Retinal pigment epithelial cell (primary cell): ENCODE measurements at regions not wholly inside any gene's neighbourhood (a gene's known extent, or its start where the extent isn't known, plus 50 kb on each side); places are given as distances from the start of the nearest gene placed in this dataset.

Experiments used
- DNase-seq: peaks from one replicate; pipeline ENCODE4 v3.0.0-alpha.2; 2010; ENCODE audit warnings: low read depth
- H3K4me3 ChIP-seq: 2 replicates; pipeline ENCODE4 v1.5.1; 2011; ENCODE audit warnings: mild to moderate bottlenecking, low read length, control low read depth, moderate library complexity
- TF ChIP-seq, protein P1 (sequence below): conservative IDR thresholded peaks from 2 replicates; pipeline ENCODE4 v1.5.1; 2011; ENCODE audit warnings: low read depth, low read length, control low read depth, inconsistent platforms

DNA sequence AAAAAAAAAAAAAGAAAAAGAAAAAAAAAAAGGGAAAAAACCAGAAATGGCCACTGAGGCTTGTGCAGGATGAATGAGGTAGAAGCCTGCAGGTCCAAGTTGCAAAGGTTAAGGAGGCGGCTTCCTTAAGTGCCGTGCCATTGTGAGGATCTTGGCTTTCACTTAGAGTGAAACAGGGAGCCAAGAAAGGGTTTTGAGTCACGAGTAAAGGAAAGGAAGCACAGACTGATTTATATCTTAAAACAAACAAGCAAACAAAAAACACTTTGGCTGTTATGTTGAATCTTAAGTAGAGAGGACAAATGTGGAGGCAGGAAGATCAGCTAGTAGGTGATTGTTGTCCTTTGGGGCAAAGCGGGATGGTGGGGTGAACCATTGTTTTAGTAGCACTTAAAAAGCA, 749.7 kb upstream of the SOX11 start:
- H3K4me3 ChIP-seq = no peak overlapping the region
- TF ChIP-seq, protein P1, sequence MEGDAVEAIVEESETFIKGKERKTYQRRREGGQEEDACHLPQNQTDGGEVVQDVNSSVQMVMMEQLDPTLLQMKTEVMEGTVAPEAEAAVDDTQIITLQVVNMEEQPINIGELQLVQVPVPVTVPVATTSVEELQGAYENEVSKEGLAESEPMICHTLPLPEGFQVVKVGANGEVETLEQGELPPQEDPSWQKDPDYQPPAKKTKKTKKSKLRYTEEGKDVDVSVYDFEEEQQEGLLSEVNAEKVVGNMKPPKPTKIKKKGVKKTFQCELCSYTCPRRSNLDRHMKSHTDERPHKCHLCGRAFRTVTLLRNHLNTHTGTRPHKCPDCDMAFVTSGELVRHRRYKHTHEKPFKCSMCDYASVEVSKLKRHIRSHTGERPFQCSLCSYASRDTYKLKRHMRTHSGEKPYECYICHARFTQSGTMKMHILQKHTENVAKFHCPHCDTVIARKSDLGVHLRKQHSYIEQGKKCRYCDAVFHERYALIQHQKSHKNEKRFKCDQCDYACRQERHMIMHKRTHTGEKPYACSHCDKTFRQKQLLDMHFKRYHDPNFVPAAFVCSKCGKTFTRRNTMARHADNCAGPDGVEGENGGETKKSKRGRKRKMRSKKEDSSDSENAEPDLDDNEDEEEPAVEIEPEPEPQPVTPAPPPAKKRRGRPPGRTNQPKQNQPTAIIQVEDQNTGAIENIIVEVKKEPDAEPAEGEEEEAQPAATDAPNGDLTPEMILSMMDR = no peak
- DNase-seq = no peak

DNA sequence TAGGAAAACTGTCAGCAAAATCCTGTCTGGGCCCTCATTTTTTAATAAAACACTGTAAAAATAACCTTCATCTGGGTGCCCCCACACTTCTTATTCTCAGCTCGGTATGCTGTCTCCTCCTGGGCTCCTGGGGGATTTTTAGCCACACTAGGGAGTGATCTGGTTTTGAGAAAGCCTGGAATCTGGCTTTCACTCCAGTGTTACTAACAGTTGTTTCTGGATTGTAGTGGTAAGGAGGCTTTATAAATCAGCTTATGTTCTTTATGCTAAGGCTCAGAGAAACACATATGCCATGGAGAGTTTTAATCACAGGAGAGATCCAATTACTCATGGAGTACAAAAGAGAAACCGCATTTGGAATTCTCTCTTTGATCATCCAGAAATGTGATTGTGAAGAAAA, 744.3 kb upstream of the SOX11 start:
- no peak overlapping the region for H3K4me3 ChIP-seq
- TF ChIP-seq, protein P1 = no peak
- DNase-seq = no peak

DNA sequence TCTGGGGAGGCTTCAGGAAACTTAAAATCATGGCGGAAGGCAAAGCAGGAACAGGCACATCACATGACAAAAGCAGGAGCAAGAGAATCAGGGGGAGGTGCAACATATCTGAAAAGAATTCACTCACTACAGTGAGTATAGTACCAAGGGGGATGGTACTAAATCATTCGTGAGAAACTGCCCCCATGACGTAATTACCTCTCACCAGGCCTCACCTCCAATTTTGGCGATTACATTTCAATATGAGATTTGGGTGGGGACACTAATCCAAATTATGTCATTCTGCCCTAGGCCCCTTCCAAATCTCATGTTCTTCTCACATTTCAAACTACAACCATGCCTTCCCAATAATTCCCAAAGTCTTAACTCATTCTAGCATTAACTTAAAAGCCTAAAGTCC, 740.8 kb upstream of the SOX11 start:
- TF ChIP-seq, protein P1 = no peak
- no peak for DNase-seq
- no peak overlapping the region for H3K4me3 ChIP-seq

GRCh38 chr2:4959219-4959618, 733.0 kb upstream of the SOX11 start:
- no peak overlapping the region for H3K4me3 ChIP-seq
- TF ChIP-seq, protein P1 = no peak
- no peak for DNase-seq

DNA sequence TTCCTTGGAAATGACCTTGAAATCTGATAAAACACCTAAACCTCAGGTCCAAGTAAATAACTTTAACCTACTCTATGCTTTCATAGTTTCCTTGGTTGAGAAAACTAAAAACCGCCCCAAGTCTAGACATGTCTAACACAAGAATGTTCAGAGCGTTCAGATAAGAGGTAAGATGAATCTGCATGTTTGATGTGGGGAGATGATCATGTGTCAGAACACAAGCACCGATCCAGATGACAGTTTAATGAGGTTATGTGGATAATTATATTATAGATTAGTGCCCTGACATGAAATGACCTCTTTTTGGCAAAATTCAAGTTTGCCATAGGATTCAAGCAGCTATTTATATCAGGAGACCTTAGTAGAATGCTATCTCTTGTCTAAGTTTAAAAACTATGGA, 729.8 kb upstream of the SOX11 start:
- DNase-seq = no peak
- no peak overlapping the region for H3K4me3 ChIP-seq
- TF ChIP-seq, protein P1 = no peak

DNA sequence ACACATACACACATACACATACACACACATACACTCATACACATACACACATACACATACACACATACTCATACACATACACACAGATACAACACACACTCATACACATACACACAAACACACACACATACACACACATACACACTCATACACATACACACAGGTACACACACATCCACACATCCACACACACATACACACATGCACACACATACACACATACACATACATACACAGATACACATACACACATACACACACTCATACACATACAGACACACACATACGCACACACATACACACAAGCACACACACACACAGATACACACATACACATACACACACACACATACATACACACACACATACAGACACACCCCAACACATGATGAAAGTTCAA, 729.1 kb upstream of the SOX11 start:
- no peak overlapping the region for H3K4me3 ChIP-seq
- TF ChIP-seq, protein P1 = no peak
- no peak for DNase-seq

DNA sequence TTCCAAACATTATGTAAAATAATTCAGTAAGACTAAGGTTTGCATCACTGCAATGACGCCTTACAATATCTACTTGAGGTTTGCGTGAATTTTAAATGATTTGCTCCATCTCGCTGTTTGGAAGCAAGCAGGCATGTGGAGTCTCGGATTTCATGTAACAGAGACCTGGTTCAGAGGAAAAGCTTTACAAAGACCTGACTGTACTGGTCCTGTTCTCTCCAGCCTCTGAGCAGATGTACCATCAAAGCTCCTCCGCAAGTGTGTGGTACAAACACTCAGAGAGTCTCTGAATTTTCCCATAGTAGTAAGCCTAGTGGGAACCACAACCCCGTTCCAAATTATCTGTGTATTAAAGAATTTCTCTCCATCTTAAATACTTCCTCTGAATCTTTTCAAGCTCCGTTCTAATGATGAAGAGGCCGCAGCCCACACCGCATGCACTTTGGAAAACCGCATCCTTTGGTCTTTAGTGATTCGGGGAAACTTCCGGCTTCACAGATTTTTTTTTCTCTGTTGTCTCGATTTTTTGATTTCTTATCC, 728.1 kb upstream of the SOX11 start:
- H3K4me3 ChIP-seq = no peak overlapping the region
- TF ChIP-seq, protein P1 = no peak
- DNase-seq = no peak
